ENCODE measurements at regions not wholly inside any gene's neighbourhood (a gene's known extent, or its start where the extent isn't known, plus 50 kb on each side); places are given as distances from the start of the nearest gene placed in this dataset.

DNA sequence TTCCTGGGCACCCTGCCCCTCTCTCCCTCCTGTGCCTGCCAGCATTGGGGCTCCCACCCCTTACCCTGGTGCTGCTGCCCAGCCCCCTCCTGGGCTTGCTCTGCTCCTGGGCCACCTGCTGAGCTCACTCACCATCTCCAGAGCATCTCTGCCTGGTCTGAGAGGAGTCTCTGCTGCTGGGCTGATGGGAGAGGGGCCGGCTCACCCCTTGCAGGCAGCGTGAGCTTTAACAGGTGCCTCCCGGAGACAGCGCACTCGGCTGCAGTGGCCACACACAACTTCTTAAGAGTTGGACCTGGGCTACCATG, 721.7 kb downstream of the MATN1 start:
- TF ChIP-seq POLR2A (IDR thresholded peaks at IDR 0.05; ENCODE audit: low read length) = no peak
- TF ChIP-seq GATA1 (IDR thresholded peaks at IDR 0.05; ENCODE audit: low read depth, low read length) = no peak

All from erythroblast (primary cell).